K562 (cell line): ENCODE measurements at regions not wholly inside any gene's neighbourhood (a gene's known extent, or its start where the extent isn't known, plus 50 kb on each side); places are given as distances from the start of the nearest gene placed in this dataset.

ENCODE experiments used
- ATAC-seq: fragments of 200-7000 bp; cut with Tn5 transposase; 3 replicates; pipeline ENCODE4 v1.9.1; 2020; ENCODE audit warnings: moderate library complexity
- BruUV-seq: library from RNA; stranded (reverse); fragments of 400-500 nt; replicated peaks from 2 replicates; lab custom pipeline; 2021; lab: Mats Ljungman, UMichigan
- CTCF ChIA-PET: fragments of 300-600 bp; formaldehyde crosslinking; extraction: SDS; loops from one replicate; lab custom pipeline; 2021; ENCODE audit warnings: low intra/inter-chr PET ratio; lab: Yijun Ruan, JAX
- POLR2A ChIA-PET: fragments of 300-600, 350-650 bp; sonication (Branson Sonifier 250); formaldehyde crosslinking; extraction: SDS; loops from one replicate; lab custom pipeline; 2021; ENCODE audit warnings: antibody characterized with exemption, inconsistent platforms; lab: Yijun Ruan, JAX
- DNase-seq, 4 experiments: peaks; one replicate each; pipeline versions ENCODE4 v3.0.0 to v3.0.0-alpha.2; 2011 to 2018; ENCODE audit warnings: low spot score in 3 of 4, mixed read lengths in 3 of 4; ENCODE audit errors: extremely low read depth in 1 of 4
- FAIRE-seq: peaks from 2 replicates; lab custom pipeline; 2011; peaks lifted over from hg19 to GRCh38; lab: Jason Lieb, UNC
- H2AFZ ChIP-seq: 2 replicates; pipeline ENCODE4 v1.6.0; 2011; ENCODE audit warnings: low read depth, low read length, control low read depth, inconsistent platforms
- H3K27ac ChIP-seq: fragments of 200-600 bp; 3 replicates; pipeline ENCODE4 v1.8.0; 2011; ENCODE audit warnings: low read depth, mild to moderate bottlenecking, control low read depth, inconsistent platforms, low read length, moderate library complexity, mixed read lengths; ENCODE audit errors: extremely low read depth
- H3K27me3 ChIP-seq, 2 experiments: fragments of 300-600 bp in 1 of 2; 2 replicates in 1 of 2; 3 replicates in 1 of 2; pipeline versions ENCODE4 v1.6.0 to v1.8.0; 2011; ENCODE audit warnings: inconsistent platforms in 2 of 2, low read length in 2 of 2, mild to moderate bottlenecking in 1 of 2, mixed read lengths in 1 of 2, moderate library complexity in 1 of 2; ENCODE audit not compliant: control insufficient read depth in 2 of 2, insufficient read depth in 2 of 2
- H3K36me3 ChIP-seq: fragments of 300-600 bp; 3 replicates; pipeline ENCODE4 v1.8.0; 2011; ENCODE audit warnings: mild to moderate bottlenecking, low read length, inconsistent platforms; ENCODE audit not compliant: control insufficient read depth, insufficient read depth
- H3K4me1 ChIP-seq, 2 experiments: fragments of 200-600 bp in 1 of 2; replicated peaks in 1 of 2; 2 replicates in 1 of 2; 3 replicates in 1 of 2; pipeline versions ENCODE4 v1.5.1 to v1.8.0; 2011; ENCODE audit warnings: inconsistent platforms in 2 of 2, low read length in 2 of 2, mild to moderate bottlenecking in 1 of 2, mixed read lengths in 1 of 2, moderate library complexity in 1 of 2; ENCODE audit not compliant: control insufficient read depth in 2 of 2, insufficient read depth in 2 of 2
- H3K4me2 ChIP-seq: 2 replicates; pipeline ENCODE4 v1.6.1; 2011; ENCODE audit warnings: low read length, control low read depth, inconsistent platforms, mixed read lengths; ENCODE audit not compliant: insufficient read depth
- H3K4me3 ChIP-seq: fragments of 200-600 bp; sonication (generic), shearing (Covaris generic); 2 replicates; pipeline ENCODE4 v1.5.1; 2016; ENCODE audit warnings: control low read depth, inconsistent platforms
- H3K79me2 ChIP-seq: fragments of 200-600 bp; 3 replicates; pipeline ENCODE4 v1.8.0; 2011; ENCODE audit warnings: low read length, inconsistent platforms; ENCODE audit not compliant: control insufficient read depth, insufficient read depth
- H3K9ac ChIP-seq, 2 experiments: 2 replicates each; pipeline versions ENCODE4 v1.6.0 to v1.6.1; 2011; ENCODE audit warnings: low read depth in 2 of 2, low read length in 2 of 2, control low read depth in 1 of 2, inconsistent platforms in 1 of 2, mild to moderate bottlenecking in 1 of 2, mixed read lengths in 1 of 2; ENCODE audit not compliant: insufficient read depth in 1 of 2
- H3K9me1 ChIP-seq: one replicate; pipeline ENCODE4 v1.6.0; 2011; ENCODE audit warnings: inconsistent platforms, mild to moderate bottlenecking, low read length, moderate library complexity; ENCODE audit not compliant: control insufficient read depth, insufficient read depth
- H3K9me3 ChIP-seq: replicated peaks from 2 replicates; pipeline ENCODE4 v1.5.1; 2011; ENCODE audit warnings: low read depth, low read length, inconsistent platforms; ENCODE audit not compliant: control insufficient read depth, insufficient read depth
- H4K20me1 ChIP-seq: replicated peaks from 2 replicates; pipeline ENCODE4 v1.6.1; 2011; ENCODE audit warnings: low read length, inconsistent platforms, mixed read lengths; ENCODE audit not compliant: control insufficient read depth, insufficient read depth
- CXXC5 ChIP-seq: fragments of 250-450 bp; sonication (Bioruptor Pico); IDR thresholded peaks from 2 replicates; pipeline ENCODE4 v1.8.0; 2022; ENCODE audit warnings: inconsistent platforms, mild to moderate bottlenecking, moderate library complexity
- E2F4 ChIP-seq: sonication (generic); formaldehyde crosslinking; IDR thresholded peaks from 2 replicates; pipeline ENCODE4 v1.8.0; 2022; ENCODE audit warnings: mild to moderate bottlenecking, low read depth, missing genetic modification reagents
- NFIC ChIP-seq: fragments of 450-650 bp; IDR thresholded peaks from 2 replicates; pipeline ENCODE4 v1.6.1; 2017; ENCODE audit warnings: mild to moderate bottlenecking, inconsistent platforms
- NFIX ChIP-seq: fragments of 250-450 bp; sonication (Bioruptor Pico); IDR thresholded peaks from 2 replicates; pipeline ENCODE4 v1.4.0; 2020; ENCODE audit warnings: low read depth, mild to moderate bottlenecking, moderate library complexity
- PYGO2 ChIP-seq: fragments of 450-650 bp; IDR thresholded peaks from 2 replicates; pipeline ENCODE4 v1.6.1; 2016; ENCODE audit warnings: mild to moderate bottlenecking, missing genetic modification characterization, moderate library complexity, missing compliant biosample characterization
- RNF2 ChIP-seq: sonication (generic); IDR thresholded peaks from 2 replicates; pipeline ENCODE4 v1.6.1; 2016
- SREBF1 ChIP-seq: fragments of 150-350 bp; IDR thresholded peaks from 2 replicates; pipeline ENCODE4 v1.6.1; 2014; ENCODE audit warnings: antibody characterized with exemption, low read depth, low read length, borderline replicate concordance
- ZNF263 ChIP-seq: sonication (generic); formaldehyde crosslinking; IDR thresholded peaks from 2 replicates; pipeline ENCODE4 v1.8.0; 2022; ENCODE audit warnings: mild to moderate bottlenecking, missing genetic modification reagents, borderline replicate concordance
- WGBS: fragments of 100-300 bp; shearing (Covaris generic); methylation state at CpG from one replicate; pipeline ENCODE4 v1.1.6; 2016; ENCODE audit warnings: low coverage, mixed read lengths; ENCODE audit not compliant: insufficient coverage; ENCODE audit errors: missing lambda C conversion rate; 5-methylcytosine and 5-hydroxymethylcytosine counted together
- in situ Hi-C: fragments of 300-500 bp; cut with MboI; formaldehyde crosslinking; loops from 4 replicates; pipeline ENCODE4 v1.15.0; 2018; ENCODE audit warnings: inconsistent platforms, mixed read lengths
- intact Hi-C: fragments of 100-400 bp; cut with micrococcal nuclease; formaldehyde crosslinking; loops from 2 replicates; pipeline ENCODE4 v1.14.2; 2022
- TF ChIP-seq, protein P1 (sequence below): fragments of 450-650 bp; formaldehyde crosslinking; IDR thresholded peaks from 2 replicates; pipeline ENCODE4 v1.4.0; 2020; ENCODE audit warnings: mild to moderate bottlenecking, moderate library complexity
- TF ChIP-seq, protein P2 (sequence below): fragments of 150-350 bp; conservative IDR thresholded peaks from 2 replicates; pipeline ENCODE4 v1.6.1; 2014; ENCODE audit warnings: low read length

DNA sequence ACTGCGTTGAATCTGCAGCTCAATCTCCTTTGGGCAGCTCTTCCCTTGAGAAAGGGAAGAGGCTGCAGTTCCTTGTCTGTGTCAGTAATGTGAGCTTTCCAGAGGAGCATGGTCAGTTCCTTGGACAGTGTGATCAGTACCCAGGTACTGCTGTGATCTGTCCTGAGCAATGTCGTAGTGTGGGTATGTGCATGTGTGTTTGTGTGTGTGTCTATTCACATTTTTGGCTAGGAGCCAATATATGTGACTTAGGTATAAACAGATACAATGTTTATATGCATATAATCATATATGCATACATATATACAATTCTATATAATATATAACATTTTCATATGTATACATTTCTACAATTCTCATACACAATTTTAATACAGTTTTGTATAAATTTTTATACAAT lies 85.4 kb upstream of the OLIG3 start:
- H3K36me3 ChIP-seq, result no peaks in the 10 kb centered on the region
- no peaks in the 10 kb centered on the region for H3K79me2 ChIP-seq
- H2AFZ ChIP-seq, result no peak overlapping the region
- no peak overlapping the region for H3K4me3 ChIP-seq
- no TSS peak for BruUV-seq
- H3K9me3 ChIP-seq, result no peaks in the 10 kb centered on the region
- H3K4me1 ChIP-seq, result no peaks in the 10 kb centered on the region
- 0% methylated on average over 2 of the region's 2 CpGs for WGBS
- no peak overlapping the region for H3K27ac ChIP-seq
- ChIA-PET POLR2A (no interaction called here), CTCF (no interaction called here)
- no peak overlapping the region for H3K9ac ChIP-seq
- H3K27me3 ChIP-seq, result peaks cover 3 to 8% of the 10 kb centered on the region in 2 experiments; a peak in 2 of 5 replicates
- TF ChIP-seq NFIX (CRISPR knock-in tag) (peak; percentile 84), PYGO2 (no peak), NFIC (peak; percentile 97)
- H4K20me1 ChIP-seq, result no peaks in the 10 kb centered on the region
- H3K4me2 ChIP-seq, result no peak overlapping the region
- in situ Hi-C loops (no loop called here), intact Hi-C loops (loop anchor here (10.0 kb wide), 1 partner anchor 305 kb away; no protein-coding TSS in a partner anchor)
- ATAC-seq (no peak), DNase-seq (no peak), FAIRE-seq (no peak)
- H3K9me1 ChIP-seq, result no peaks in the 10 kb centered on the region

GRCh38 chr6:137581019-137581707 lies 87.0 kb upstream of the OLIG3 start:
- Histone ChIP-seq H3K4me2 (no peak overlapping the region), H3K4me3 (no peak overlapping the region), H4K20me1 (no peaks in the 10 kb centered on the region), H2AFZ (no peak overlapping the region), H3K9me3 (no peaks in the 10 kb centered on the region), H3K9ac (no peak overlapping the region), H3K27ac (no peak overlapping the region), H3K27me3 (peaks cover 3 to 8% of the 10 kb centered on the region in 2 experiments; a peak in 2 of 5 replicates), H3K36me3 (no peaks in the 10 kb centered on the region), H3K4me1 (no peaks in the 10 kb centered on the region), H3K9me1 (no peaks in the 10 kb centered on the region), H3K79me2 (no peaks in the 10 kb centered on the region)
- in situ Hi-C loops (no loop called here), intact Hi-C loops (no loop called here)
- FAIRE-seq, result no peak
- 2% methylated on average over 3 of the region's 3 CpGs for WGBS
- ChIA-PET POLR2A (no interaction called here), CTCF (no interaction called here)
- no peak for DNase-seq
- no peak for ATAC-seq
- BruUV-seq, result no TSS peak
- no peak for TF ChIP-seq SREBF1
- no peak for TF ChIP-seq E2F4 (CRISPR knock-in tag)
- no peak for TF ChIP-seq ZNF263 (CRISPR knock-in tag)
- TF ChIP-seq, protein P1, sequence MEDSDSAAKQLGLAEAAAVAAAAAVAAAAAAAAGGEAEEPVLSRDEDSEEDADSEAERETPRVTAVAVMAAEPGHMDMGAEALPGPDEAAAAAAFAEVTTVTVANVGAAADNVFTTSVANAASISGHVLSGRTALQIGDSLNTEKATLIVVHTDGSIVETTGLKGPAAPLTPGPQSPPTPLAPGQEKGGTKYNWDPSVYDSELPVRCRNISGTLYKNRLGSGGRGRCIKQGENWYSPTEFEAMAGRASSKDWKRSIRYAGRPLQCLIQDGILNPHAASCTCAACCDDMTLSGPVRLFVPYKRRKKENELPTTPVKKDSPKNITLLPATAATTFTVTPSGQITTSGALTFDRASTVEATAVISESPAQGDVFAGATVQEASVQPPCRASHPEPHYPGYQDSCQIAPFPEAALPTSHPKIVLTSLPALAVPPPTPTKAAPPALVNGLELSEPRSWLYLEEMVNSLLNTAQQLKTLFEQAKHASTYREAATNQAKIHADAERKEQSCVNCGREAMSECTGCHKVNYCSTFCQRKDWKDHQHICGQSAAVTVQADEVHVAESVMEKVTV (CRISPR knock-in tag), result no peak
- TF ChIP-seq, protein P2, sequence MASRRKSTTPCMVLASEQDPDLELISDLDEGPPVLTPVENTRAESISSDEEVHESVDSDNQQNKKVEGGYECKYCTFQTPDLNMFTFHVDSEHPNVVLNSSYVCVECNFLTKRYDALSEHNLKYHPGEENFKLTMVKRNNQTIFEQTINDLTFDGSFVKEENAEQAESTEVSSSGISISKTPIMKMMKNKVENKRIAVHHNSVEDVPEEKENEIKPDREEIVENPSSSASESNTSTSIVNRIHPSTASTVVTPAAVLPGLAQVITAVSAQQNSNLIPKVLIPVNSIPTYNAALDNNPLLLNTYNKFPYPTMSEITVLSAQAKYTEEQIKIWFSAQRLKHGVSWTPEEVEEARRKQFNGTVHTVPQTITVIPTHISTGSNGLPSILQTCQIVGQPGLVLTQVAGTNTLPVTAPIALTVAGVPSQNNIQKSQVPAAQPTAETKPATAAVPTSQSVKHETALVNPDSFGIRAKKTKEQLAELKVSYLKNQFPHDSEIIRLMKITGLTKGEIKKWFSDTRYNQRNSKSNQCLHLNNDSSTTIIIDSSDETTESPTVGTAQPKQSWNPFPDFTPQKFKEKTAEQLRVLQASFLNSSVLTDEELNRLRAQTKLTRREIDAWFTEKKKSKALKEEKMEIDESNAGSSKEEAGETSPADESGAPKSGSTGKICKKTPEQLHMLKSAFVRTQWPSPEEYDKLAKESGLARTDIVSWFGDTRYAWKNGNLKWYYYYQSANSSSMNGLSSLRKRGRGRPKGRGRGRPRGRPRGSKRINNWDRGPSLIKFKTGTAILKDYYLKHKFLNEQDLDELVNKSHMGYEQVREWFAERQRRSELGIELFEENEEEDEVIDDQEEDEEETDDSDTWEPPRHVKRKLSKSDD, result no peak
- TF ChIP-seq RNF2, result no peak
- no peak for TF ChIP-seq CXXC5 (CRISPR knock-in tag)
